ENCODE measurements at regions not wholly inside any gene's neighbourhood (a gene's known extent, or its start where the extent isn't known, plus 50 kb on each side); places are given as distances from the start of the nearest gene placed in this dataset.
"Not testable (repeated sequence)": the region's sequence is repeated elsewhere in the genome, so short reads cannot be mapped to it uniquely, and the experiment has no call there.

DNA sequence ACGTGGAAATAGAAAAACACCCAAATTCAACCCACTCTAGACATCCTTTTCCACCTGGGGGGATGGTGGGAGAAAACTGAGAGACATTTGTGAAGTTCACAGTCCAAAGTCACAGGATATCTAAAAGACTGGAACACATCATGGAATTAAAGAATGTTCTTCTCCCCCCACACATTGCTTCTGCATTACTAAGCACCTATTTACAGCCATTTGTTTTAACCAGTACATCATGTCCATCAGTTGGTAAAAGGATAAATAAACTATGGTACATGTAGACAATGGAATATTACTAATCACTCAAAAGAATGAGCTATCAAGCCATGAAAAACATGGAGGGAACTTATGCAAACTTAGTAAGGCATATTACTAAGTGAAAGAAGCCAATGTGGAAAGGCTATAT lies 185.5 kb upstream of the ANXA10 start:
- Histone ChIP-seq H3K27ac (no peak overlapping the region), H3K4me3 (ENCODE audit: low read depth, low read length) (no peak overlapping the region), H3K27me3 (replicated peaks) (no peaks in the 10 kb centered on the region), H3K36me3 (replicated peaks) (no peaks in the 10 kb centered on the region)
- peak; percentile 6 for DNase-seq
- TF ChIP-seq, protein P1, sequence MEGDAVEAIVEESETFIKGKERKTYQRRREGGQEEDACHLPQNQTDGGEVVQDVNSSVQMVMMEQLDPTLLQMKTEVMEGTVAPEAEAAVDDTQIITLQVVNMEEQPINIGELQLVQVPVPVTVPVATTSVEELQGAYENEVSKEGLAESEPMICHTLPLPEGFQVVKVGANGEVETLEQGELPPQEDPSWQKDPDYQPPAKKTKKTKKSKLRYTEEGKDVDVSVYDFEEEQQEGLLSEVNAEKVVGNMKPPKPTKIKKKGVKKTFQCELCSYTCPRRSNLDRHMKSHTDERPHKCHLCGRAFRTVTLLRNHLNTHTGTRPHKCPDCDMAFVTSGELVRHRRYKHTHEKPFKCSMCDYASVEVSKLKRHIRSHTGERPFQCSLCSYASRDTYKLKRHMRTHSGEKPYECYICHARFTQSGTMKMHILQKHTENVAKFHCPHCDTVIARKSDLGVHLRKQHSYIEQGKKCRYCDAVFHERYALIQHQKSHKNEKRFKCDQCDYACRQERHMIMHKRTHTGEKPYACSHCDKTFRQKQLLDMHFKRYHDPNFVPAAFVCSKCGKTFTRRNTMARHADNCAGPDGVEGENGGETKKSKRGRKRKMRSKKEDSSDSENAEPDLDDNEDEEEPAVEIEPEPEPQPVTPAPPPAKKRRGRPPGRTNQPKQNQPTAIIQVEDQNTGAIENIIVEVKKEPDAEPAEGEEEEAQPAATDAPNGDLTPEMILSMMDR (IDR thresholded peaks at IDR 0.05; ENCODE audit: low read depth, low read length, missing control alignments) = no peak
- in situ Hi-C loops (cut with HindIII; ENCODE audit: low pct_ligation_motif_present, low sequenced_read_pairs) = no loop called here

DNA sequence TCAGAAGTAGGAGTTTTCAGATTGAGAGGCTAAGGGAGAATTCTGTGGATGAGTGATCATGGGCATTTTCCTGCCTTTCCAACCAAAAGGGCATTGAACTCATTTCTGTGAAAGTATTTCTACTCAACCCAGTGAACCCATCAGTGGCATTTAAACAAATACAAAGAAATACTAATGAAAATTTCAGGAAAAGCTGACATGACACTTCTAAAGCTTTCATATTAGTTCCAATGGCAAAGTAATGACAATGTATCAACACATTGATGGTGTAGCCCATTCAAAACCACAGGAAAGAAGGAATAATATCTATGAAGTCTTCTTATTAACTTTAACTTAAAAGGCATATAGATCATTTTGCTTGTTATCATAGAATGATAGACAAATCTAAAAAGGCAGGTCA lies 183.5 kb upstream of the ANXA10 start:
- Histone ChIP-seq H3K27ac (no peak overlapping the region), H3K36me3 (replicated peaks) (no peaks in the 10 kb centered on the region), H3K4me3 (ENCODE audit: low read depth, low read length) (no peak overlapping the region), H3K27me3 (replicated peaks) (no peaks in the 10 kb centered on the region)
- no peak for DNase-seq
- TF ChIP-seq, protein P1 (IDR thresholded peaks at IDR 0.05; ENCODE audit: low read depth, low read length, missing control alignments) = no peak
- in situ Hi-C loops (cut with HindIII; ENCODE audit: low pct_ligation_motif_present, low sequenced_read_pairs) = no loop called here

DNA sequence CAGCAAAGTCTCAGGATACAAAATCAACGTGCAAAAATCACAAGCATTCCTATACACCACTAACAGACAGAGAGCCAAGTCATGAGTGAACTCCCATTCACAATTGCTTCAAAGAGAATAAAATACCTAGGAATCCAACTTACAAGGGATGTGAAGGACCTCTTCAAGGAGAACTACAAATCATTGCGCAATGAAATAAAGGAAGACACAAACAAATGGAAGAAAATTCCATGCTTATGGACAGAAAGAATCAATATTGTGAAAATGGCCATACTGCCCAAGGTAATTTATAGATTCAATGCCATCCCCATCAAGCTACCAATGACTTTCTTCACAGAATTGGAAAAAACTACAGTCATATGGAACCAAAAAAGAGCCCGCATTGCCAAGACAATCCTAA lies 179.8 kb upstream of the ANXA10 start:
- H3K27ac ChIP-seq; H3K4me3 ChIP-seq (ENCODE audit: low read depth, low read length); H3K27me3 ChIP-seq (replicated peaks); in situ Hi-C loops (cut with HindIII; ENCODE audit: low pct_ligation_motif_present, low sequenced_read_pairs); DNase-seq; H3K36me3 ChIP-seq (replicated peaks): not testable (repeated sequence)

DNA sequence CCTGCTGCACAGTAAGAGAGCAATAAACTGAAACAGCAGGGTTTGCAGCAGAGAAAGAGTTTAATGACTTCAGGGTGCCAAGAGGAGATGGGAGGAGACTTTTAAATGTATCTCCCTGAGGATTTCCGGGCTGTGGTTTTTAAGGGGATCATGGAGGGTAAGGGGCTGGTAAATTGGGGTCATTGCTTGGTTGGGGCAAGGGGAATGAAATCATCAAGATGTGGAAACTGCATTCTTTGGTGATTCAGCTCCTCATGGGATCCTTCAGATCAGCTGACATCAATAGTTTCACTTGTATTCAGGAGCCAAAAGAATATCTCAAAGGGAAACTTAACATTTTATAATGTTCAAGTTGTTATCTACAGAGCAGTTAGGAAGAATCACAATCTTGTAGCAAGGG lies 174.3 kb upstream of the ANXA10 start:
- H3K27me3 ChIP-seq (replicated peaks) = no peaks in the 10 kb centered on the region
- no peak overlapping the region for H3K27ac ChIP-seq
- H3K36me3 ChIP-seq (replicated peaks) = no peaks in the 10 kb centered on the region
- H3K4me3 ChIP-seq (ENCODE audit: low read depth, low read length) = no peak overlapping the region
- no peak for DNase-seq
- TF ChIP-seq, protein P1 (IDR thresholded peaks at IDR 0.05; ENCODE audit: low read depth, low read length, missing control alignments) = no peak
- in situ Hi-C loops (cut with HindIII; ENCODE audit: low pct_ligation_motif_present, low sequenced_read_pairs) = no loop called here

DNA sequence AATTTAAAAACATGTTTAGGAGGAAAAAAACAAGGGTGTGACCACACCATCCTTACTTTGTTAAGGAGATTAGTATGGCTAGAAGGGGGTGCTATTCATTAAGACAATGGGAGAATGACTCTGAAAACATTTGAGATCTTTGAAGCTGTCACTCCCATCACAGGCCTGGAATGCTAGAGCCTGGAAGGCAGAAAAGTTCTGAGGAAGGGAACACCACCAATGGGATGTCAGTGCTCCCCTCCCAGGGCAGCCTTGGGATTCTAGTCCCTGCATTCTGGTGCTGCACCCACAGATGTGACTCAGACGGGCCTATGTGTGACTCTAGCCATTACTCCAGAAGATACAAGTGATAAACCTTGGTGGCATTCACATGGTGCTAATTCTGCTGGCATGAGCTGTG lies 162.2 kb upstream of the ANXA10 start:
- Histone ChIP-seq H3K27ac (no peak overlapping the region), H3K36me3 (replicated peaks) (no peaks in the 10 kb centered on the region), H3K27me3 (replicated peaks) (no peaks in the 10 kb centered on the region), H3K4me3 (ENCODE audit: low read depth, low read length) (no peak overlapping the region)
- no peak for DNase-seq
- in situ Hi-C loops (cut with HindIII; ENCODE audit: low pct_ligation_motif_present, low sequenced_read_pairs) = no loop called here
- TF ChIP-seq, protein P1 (IDR thresholded peaks at IDR 0.05; ENCODE audit: low read depth, low read length, missing control alignments) = no peak

DNA sequence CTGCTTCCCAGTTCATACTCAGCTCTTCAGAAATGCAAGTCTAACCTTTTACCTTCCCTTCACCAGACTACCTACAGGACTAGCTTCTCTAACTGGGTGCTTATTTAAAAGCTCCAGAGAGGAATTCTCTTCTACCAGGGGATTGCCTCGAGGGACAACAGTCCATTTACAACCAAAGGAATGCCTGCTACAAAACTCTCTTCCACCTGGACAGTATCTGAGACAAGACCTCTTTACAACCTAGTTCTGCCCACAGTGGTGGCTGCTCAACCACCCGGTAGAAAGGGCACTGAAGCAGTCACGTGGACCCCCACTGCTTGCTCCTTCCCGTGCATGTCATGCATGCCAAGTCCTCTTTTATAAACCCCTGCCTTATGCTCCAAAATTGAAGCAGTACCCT lies 158.1 kb upstream of the ANXA10 start:
- H3K27me3 ChIP-seq (replicated peaks) = no peaks in the 10 kb centered on the region
- H3K36me3 ChIP-seq (replicated peaks) = no peaks in the 10 kb centered on the region
- no peak overlapping the region for H3K27ac ChIP-seq
- in situ Hi-C loops (cut with HindIII; ENCODE audit: low pct_ligation_motif_present, low sequenced_read_pairs) = no loop called here
- DNase-seq = no peak
- H3K4me3 ChIP-seq (ENCODE audit: low read depth, low read length) = no peak overlapping the region
- TF ChIP-seq, protein P1 (IDR thresholded peaks at IDR 0.05; ENCODE audit: low read depth, low read length, missing control alignments) = no peak

Measured in brain microvascular endothelial cell (primary cell).